ENCODE measurements at regions not wholly inside any gene's neighbourhood (a gene's known extent, or its start where the extent isn't known, plus 50 kb on each side); places are given as distances from the start of the nearest gene placed in this dataset.

GRCh38 chr5:92421196-92421595, 1038.1 kb upstream of the ARRDC3 start:
- H3K27ac ChIP-seq: no peak overlapping the region
- TF ChIP-seq CTCF (conservative IDR thresholded peaks at IDR 0.05): no peak

GRCh38 chr5:92419261-92419660, 1036.1 kb upstream of the ARRDC3 start:
- no peak for TF ChIP-seq CTCF (conservative IDR thresholded peaks at IDR 0.05)

GRCh38 chr5:92418341-92418740, 1035.2 kb upstream of the ARRDC3 start:
- no peak for TF ChIP-seq CTCF (conservative IDR thresholded peaks at IDR 0.05)
- H3K27ac ChIP-seq: no peak overlapping the region

More at GRCh38 chr5:92419261-92419660, 1036.1 kb upstream of the ARRDC3 start:
- H3K27ac ChIP-seq: no peak overlapping the region

DNA sequence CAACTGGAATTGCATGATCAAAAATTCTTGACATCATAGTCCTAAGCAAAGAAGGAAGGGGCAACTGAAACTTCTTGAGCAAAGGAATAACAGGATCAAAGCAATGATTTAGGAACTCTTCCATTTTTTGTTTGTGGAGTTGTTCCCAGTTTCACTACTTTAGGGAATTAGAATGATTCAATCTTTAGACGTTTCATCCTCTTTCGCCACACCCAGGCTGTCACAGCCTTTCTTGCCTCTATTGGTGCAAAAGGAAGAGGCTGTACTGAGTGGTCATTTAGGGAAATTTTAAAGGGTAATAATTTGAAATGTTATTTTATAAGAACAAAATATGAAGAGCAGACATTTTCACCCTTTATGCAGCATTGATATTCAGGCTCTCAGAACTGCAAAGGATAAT, 1026.0 kb upstream of the ARRDC3 start:
- TF ChIP-seq CTCF (conservative IDR thresholded peaks at IDR 0.05): no peak
- H3K27ac ChIP-seq: no peak overlapping the region

DNA sequence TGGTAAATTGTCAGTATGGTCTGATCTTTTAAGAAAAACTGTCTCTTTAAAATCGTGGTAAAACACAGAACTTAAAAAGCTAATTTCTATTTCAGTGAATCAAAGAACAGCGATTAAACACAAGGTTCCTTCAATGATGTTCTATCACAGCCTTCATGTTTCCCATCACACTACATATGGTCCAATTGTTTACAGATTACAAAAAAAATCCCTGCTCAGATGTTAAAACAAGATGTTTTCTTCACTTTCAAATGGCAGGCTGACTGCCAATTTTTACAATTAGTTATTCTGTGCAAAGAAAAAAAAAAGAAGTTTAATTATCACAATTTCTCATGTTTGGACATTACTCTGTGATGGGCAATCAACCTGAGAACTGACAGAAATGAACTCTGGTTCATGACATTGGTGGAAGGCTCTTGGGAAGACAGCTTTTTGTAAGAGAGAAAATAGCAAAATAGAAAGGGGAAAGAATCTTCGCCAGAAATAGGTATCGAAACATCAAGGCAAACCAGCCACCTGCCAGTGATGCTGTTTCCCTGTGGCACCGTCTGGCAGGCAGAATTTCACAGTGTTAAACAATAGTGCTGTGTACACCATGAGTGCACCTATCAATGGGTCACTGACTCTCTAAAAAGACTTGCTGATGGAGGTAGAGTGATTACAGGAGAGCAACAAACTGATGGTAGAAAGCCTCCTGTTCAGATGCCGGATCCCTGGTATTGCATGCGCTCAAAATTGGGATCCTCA, 1020.0 kb upstream of the ARRDC3 start:
- no peak overlapping the region for H3K27ac ChIP-seq
- TF ChIP-seq CTCF (conservative IDR thresholded peaks at IDR 0.05): no peak

GRCh38 chr5:92402045-92402444, 1018.9 kb upstream of the ARRDC3 start:
- no peak for TF ChIP-seq CTCF (conservative IDR thresholded peaks at IDR 0.05)
- no peak overlapping the region for H3K27ac ChIP-seq

DNA sequence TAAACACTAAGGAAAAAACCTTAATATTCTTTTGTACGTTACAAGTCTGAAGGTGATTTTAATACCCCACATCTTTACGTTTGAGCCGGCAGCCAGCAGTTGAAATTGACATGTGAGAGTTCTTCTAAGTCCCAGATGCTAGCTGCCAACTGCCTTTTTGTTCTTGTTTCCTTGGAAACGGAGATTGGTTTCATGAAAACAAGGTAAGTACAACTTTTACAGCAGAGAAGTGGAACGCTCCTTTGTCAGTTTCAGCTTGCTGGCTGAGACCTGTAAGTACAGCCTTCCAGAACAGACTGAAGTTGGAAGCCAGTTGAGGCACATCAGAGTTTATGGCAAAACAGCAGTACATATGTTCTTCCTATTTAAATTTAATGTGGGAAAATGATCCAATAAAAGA, 1018.4 kb upstream of the ARRDC3 start:
- no peak overlapping the region for H3K27ac ChIP-seq
- no peak for TF ChIP-seq CTCF (conservative IDR thresholded peaks at IDR 0.05)
